Smooth muscle cell of the brain vasculature (primary cell): ENCODE measurements at regions not wholly inside any gene's neighbourhood (a gene's known extent, or its start where the extent isn't known, plus 50 kb on each side); places are given as distances from the start of the nearest gene placed in this dataset.
"Not testable (repeated sequence)": the region's sequence is repeated elsewhere in the genome, so short reads cannot be mapped to it uniquely, and the experiment has no call there.

ENCODE experiments used
- DNase-seq: peaks from one replicate; pipeline ENCODE4 v3.0.0-alpha.2; 2012; ENCODE audit warnings: low read depth, low spot score

DNA sequence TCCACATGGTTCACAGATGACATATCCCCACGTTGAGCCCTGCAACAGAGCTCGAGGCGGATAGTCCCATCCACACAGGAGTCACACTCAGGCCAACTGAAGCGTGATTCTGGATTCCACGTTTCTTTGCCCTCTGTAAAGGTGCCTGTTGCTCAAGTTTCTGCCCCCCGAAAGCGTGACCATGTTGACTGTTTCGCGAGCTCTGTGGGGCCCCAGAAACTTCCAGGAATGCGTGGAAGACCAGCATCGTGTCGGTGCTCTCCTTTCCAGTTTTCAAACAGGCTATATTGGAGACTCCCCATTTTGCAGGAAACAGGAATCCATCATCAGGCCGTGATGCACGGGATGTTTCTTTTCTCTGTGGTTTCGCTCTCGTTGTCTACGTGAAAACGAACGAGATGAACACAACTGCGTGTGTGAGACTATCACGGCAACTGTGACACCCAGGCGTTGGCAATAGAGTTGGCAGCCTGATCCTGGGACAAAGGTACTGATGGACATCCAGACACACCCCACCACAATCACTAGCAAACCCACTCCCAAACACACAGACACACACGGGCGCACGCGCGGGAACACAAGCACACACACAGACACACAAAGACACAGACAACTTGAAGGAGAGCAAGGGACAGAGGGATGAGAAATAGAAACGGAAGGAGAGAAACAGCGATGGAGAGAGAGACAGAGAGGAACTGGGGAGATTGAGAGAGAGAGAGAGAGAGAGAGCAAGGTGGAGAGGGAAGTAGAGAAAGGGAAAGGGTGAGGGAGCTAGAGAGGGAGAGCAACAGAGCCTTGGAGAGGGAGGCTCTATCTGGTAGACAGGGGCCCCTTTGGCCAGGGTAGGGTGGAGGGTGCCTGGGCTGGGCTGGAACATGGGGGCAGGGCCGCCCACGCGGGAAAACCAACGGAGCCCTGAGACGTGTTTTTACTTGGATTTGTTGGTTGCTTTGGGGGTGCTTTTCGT, 1609.3 kb downstream of the SPATA31A7 start:
- not testable (repeated sequence) for DNase-seq

DNA sequence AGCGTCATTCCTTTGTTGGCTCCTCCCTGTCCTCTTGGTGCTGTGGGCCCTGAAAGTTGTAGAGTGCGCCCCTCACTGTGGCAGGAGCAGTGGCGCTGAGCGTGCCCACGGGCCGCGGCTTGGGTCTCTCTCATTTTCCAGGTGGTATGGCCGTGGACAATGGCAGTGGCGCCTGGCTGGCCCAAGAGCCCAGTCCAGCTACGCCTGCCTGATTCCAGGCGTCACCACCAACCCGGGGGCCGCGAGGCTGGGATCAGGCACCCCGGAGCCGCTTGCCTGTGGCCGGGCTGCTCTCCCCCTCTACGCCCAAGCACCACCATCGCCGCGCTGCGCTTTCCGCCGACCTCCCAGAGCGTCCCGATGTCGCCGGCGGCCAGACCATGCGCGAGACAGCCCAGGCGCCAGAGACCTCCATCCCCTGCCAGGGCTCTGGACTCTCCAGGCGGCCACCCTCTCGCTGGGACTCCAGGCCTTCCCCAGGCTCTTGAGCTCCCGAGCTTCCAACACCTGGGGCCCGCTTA, 1610.1 kb downstream of the SPATA31A7 start:
- not testable (repeated sequence) for DNase-seq

DNA sequence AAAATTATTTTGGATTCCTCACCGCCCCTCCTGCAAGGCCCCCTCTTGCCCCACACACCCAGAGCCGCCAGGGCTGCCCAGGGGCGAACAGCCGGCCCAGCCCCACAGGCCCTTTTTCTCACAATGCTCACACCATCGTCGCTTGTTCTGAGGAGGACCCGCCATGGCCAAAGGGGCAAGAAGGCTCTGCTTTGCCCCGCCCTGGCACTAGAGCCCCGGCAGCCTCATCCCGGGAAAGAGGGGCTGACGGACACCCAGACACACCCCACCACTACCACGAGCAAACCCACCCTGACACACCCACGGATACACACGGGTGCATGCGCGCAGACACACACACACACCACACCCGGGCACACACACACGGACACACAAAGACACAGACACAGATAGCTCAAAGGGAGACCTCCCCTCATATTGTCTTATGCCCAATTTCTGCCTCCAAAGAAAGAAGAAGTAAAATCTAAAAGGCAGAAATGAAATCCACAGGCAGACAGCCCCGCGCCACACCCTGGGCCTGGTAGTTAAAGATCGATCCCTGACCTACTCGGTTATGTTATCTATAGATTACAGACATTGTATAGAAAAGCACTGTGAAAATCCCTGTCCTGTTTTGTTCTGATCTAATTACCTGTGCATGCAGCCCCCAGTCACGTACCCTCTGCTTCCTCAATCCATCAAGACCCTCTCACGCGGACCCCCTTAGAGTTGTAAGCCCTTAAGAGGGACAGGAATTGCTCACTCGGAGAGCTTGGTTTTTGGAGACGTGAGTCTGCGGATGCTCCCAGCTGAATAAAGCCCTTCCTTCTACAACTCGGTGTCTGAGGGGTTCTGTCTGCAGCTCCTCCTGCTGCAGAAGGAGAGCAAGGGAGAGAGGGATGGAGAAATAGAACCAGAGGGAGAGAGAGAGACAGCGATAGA, 1610.9 kb downstream of the SPATA31A7 start:
- not testable (repeated sequence) for DNase-seq

DNA sequence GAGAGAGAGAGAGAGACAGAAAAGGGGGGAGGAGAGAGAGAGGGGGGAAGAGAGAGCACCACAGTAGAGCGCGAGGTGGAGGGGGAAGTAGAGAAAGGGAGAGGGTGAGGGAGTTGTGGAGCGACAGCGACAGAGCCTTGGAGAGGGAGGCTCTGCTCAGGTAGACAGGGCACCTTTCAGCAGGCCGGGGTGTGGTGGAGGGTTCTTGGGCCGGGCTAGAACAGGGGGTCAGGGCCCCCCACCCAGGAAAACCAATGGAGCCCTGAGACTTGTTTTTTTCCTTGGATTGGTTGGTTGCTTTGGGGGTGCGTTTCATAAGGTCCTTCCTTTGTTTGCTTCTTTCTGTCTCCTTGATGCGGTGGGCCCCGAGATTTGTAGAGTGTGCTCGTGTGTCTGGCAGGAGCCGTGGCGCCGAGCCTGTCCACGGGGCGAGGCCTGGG, 1611.6 kb downstream of the SPATA31A7 start:
- DNase-seq, result not testable (repeated sequence)

DNA sequence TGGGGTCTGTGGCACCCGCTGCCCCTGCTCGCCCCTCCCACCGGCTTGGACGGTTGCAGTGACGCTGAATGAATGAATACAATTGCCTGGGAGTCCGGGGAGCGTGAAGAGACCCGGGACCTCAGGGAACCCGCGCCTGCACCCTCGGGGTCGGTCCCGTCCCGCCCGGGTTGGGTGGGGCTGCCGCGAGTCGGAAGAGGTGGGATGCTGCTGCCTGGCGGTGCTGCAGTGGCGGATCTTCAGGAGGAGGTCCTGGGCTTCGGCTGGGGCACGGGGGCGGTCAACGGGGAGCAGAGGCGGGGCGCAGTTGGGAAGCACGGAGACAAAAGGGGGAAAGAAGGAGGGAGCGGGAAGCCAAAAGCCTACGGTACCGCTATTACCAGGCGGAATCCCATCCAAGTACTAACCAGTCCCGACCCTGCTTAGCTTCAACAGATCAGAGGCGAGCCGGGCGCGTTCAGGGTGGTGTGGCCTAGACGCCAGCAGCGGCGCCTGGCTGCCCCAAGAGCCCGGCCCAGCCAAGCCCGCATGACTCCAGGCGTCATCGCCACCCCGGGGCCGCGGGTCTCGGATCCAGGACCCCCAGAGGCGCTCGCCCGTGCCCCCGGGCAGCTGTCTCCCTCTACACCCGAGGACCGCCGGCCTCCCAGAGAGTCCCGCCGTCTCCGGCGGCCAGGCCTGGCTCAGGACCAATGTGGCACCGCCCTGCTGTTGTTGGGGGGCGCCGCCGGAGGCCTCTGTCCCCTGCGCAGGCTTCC, 1612.3 kb downstream of the SPATA31A7 start:
- DNase-seq, result not testable (repeated sequence)

DNA sequence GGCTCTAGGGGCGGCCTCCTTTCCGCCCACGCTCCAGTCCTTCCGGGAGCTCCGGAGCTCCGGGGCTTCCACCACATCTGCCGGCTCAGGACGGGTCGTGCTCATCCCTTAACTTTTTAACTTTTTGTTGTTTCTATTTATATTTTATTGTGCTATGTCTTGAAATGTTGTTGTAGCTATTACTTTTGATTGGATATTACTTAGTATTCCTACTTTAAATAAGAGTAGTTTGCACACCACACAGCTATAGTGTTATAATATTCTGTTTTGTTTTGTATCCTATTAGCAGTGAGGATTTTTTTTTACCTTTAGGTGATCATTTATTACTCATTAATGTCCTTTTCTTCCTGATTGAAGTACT, 1612.9 kb downstream of the SPATA31A7 start:
- not testable (repeated sequence) for DNase-seq

DNA sequence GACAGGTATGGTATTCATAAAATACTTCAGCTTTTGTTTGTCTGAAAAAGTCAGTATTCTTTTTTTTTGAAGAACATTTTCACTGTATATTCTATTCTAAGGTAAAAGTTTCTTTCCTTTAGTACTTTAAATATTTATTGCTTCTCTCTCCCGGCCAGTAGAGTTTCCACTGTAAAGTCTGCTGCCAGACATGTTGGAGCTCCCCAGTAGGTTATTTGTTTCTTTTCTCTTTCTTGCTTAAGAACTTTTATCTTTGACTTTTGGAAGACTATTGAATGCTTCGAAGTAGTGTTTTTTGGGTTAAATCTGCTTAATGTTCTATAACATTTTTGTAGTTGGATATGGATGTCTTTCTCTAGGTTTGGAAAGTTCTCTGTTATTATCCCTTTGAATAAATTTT, 1613.3 kb downstream of the SPATA31A7 start:
- DNase-seq, result not testable (repeated sequence)

DNA sequence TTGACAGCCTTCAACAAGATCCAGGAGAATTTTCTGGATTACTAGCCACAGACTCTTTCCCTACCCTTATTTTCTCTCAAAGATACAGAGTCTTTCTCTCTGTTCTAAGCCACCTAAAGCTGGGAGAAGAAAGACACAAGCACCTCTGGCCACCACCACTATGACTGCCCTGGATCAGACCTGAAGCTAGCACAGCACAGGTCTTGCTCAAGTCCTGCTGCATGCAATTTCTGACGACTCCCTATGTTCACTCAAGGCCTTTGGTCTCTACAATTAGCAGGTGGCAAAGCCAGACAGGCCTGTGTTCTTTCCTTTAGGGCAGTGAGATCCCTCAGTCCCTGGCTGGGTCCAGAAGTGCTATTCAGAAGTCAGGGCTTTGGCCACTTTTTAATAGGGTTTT, 1614.5 kb downstream of the SPATA31A7 start:
- DNase-seq, result not testable (repeated sequence)

DNA sequence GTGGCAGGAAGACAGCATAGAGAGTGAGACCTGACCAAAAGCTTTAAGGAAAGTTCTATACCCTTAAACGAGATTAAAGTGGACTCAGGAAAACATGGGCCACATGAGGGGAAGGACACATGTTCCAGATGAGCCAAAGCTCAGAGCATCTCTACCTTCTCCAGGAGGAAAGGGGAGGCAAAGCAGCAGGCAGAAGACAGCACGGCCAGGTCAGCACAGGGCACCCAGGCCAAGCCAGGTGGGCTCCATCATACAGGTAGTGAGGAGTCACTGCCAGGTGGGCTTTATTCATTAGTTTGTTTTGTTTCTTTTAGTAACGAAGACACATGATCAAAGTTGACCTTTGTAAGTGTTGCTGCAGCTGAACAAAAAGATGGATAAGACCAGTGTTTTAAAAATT, 1617.6 kb downstream of the SPATA31A7 start:
- not testable (repeated sequence) for DNase-seq

DNA sequence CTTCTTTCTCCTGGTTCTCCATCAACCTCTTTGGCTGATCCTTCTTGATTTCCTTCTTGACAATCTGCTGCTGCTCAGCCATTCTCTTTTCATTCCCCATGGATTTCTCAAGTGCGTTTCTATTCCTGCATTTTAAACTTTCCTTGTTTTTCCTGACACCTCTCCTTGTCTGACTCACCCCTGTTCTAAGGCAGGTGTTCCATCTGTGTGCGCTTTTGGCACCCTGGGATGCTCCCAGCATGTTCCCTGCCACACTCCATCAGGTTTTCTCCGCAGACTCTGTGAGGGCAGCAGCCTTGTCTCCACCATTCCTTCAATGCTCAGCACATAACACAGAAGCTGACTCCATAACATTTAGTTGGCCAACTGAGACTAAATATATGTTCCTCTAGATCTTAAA, 1618.2 kb downstream of the SPATA31A7 start:
- not testable (repeated sequence) for DNase-seq

DNA sequence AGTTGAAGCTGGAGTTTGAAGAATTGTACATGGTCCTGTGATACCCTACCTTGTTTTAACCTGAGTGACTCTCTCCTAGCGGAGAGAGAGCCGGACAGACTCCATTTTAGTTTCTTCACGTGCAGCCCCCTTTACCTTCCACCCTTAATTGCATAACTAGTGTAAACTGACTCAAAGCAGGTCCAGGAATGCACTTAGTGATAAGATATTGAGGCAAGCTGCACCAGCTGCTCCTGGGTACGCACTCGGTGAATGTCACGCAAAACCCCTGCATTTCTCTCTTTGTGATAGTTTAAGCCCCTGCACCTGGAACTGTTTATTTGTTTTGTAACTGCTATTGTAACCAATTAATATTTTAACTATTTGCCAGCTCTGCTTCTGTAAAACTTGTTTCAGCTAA, 1620.5 kb downstream of the SPATA31A7 start:
- not testable (repeated sequence) for DNase-seq

DNA sequence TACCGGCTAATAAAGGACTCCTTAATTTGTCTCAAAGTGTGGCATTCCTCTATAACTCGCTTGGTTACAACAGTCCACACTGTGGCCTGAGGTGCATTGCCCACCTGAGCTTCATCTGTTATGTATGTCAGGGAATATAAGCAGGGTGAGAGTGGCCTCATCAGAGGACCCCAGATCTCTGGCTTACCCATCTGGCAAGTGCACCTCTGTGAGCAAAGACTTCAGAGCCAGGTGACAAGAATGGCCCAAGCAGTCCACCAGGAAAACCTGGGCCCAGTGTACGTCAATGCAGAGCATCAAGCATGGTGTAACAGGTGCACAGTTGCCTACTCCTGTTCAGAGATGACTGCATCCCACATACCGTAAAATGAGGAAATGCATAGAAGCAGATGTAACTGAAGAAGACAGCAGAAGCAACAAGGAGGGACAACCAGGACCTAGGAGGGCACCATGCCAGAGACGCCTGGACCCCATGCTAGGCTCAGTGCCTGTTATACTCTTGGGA, 1621.0 kb downstream of the SPATA31A7 start:
- DNase-seq, result not testable (repeated sequence)

DNA sequence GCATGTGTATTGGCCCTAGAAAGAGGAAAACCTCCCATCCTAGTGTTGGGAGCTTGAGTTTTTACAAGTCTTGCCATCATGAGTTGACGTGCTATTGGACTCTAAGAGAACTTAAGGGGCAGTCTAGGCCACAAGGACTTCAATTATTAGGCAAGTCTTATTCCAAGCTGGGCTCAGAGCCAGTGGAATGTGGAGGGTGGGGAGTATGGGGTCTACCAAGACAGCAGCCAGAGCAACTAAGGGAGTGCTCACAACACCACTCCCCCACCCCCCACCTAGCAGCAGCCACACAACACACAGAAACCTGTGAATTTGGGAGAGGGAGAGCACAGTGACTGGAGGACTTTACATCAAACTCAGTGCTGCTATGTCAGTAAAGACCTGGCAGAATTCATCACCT, 1625.6 kb downstream of the SPATA31A7 start:
- DNase-seq, result not testable (repeated sequence)

DNA sequence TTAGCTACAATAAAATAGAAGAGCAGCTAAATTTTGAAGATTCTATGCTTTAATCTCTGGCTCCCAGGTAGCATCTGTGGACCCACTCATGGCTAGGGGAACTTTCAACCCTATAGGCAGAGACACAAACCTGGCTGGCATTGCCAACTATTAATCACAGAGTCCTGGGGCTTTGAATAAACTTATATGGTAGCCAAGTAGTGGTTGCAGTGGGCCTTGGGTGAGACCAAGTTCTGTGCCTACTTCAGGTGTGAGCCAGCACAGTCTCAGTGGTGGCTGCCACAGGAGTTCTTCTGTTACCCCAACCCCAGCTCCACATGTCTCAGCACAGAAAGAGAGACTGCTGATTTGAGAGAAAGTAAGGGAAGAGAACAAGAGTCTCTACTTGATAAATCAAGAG, 1626.5 kb downstream of the SPATA31A7 start:
- DNase-seq, result not testable (repeated sequence)

DNA sequence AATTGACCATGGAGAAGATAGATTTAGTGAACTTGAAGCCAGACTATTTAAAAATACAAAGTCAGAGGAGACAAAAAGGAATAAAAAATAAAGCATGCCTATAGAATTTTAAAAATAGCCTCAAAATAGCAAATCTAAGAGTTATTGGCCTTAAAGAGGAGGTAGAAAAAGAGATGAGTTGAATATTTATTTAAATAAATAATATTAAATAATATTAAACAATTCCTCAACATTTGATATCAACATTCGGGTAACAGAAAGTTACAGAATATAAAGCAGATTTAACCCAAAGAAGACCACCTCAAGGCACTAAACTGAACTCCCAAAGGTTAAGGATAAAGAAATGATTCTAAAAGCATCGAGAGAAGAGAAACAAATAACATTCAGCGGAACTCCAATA, 1627.4 kb downstream of the SPATA31A7 start:
- not testable (repeated sequence) for DNase-seq

DNA sequence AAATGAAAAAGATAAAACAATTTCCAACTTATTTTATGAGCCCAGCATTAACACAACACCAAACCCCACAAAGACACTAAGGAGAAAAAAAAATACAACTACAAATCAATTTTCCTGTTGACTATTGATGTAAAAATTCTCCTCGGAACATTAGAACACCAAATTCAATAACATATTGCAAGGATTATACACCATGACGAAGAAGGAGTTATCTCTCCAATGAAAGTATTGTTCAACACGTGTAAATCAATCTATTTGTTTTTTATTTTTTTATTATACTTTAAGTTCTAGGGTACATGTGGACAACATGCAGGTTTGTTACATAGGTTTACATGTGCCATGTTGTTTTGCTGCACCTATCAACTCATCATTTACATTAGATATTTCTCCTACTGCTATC, 1632.3 kb downstream of the SPATA31A7 start:
- not testable (repeated sequence) for DNase-seq

DNA sequence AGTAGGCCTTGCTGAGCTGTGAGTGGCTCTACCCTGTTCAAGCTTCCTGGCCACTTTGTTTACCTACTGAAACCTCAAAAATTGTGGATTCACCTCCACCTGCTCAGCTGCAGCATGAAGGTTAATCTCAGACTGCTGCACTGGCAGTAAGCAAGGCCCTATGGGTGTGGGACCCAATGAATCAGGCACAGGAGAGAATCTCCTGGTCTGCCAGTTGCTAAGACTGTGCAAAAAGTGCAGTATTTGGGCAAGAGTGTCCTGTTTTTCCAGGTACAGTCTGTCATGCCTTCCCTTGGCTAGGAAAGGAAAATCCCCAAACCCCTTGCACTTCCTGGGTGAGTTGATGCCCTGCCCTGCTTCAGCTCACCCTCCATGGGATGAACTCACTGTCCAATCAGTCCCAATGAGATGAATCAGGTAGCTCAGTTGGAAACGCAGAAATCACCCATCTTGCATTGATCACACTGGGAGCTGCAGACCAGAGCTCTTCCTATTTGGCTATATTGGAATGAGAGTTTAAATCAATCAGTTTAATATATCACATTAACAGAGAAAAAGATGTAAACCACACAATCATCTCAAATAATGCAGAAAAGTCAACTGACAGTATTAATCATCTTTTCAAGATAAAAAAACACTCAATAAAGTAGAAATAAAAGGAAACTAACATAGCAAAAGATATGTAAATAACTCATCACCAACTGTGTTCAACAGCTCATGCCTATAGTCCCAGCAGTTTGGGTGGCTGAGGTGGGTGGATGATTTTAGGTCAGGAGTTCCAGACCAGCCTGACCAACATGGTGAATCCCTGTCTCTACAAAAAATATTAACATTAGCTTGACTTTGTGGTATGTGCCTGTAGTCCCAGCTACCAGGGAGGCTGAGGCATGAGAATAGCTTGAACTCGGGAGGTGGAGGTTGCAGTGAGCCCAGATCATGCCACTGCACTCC, 1638.4 kb downstream of the SPATA31A7 start:
- DNase-seq, result not testable (repeated sequence)

DNA sequence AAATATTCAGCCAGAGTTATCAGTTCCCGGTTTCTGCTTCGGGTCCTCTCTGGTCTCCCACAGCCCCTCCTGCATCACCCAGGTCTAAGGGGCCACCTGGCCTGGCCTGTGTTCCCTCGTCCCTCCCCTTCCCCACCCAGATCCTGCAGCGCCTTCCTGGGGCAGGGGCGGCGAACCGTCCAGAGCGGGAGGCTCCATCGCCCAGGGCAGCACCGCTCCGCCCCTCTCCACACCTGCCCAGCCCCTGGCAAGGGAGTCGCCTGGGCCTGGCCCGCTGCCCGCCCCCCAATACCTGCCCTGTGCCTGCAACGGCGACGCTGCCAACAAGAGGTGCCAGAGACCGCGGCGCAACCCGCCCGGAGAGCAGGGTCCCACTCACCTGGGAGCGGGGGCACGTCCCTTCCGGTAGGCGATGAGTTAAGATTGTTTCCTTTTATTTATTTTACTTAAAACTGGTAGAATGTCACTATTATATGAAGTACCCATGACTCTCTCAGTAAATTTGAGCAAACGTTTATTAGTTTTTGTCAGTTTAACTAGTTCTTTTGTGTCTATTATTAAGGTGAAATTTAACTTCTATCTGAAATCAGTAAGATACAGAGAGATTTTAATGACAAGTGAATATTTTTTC, 1641.1 kb downstream of the SPATA31A7 start:
- not testable (repeated sequence) for DNase-seq
